ENCODE measurements at regions not wholly inside any gene's neighbourhood (a gene's known extent, or its start where the extent isn't known, plus 50 kb on each side); places are given as distances from the start of the nearest gene placed in this dataset.

DNA sequence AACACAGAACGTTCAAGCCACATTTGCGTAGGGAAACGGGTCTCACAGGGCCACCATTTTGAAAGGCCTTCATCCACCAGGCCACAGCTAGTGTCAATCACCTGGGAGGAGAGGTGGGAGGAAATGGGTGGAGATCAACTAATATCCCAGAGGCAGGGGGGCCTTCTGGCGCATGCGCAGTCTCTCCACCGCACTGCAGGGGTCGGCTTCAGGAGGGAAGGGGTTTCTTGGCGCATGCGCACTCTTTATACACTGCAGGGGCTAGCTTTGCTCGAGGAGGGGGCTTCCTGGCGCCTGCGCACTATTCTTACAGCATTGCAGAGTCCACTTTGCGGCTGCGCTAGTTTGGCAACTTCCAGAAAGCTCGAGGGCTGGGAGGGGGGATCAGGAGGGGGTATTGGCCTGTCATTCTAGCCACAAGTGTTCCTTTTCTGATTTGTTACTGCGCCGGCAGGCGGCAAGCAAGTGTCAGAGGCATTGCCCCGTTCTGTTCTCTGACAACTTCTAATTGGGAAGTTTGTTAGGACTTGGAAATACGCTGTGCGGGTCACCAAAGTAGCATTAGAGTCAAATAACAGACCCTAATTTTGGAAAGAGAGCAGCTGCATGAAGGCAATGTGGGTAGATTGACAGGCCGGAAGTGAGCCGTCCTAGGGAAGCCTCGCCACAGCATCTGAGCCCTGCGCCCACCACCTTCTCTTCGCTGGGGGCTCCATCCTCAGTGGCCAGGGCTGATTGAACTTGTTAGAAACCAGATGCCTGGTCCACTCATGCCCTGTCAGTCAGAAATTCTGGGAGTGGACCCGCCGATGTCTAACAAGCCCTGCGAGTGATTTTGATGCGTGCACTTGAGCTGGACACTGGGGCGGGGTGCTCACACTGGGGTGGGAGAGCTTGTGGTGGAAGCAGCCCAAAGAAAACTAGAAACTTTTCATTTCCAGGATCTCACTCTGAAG lies 173.5 kb upstream of the NDN start:
- TF ChIP-seq GATA3 (IDR thresholded peaks at IDR 0.05; ENCODE audit: low read depth, low read length) (no peak), GATA2 (IDR thresholded peaks at IDR 0.05; ENCODE audit: low read depth, low read length) (no peak)

GRCh38 chr15:23866832-23867231 lies 179.7 kb upstream of the NDN start:
- TF ChIP-seq GATA3 (IDR thresholded peaks at IDR 0.05; ENCODE audit: low read depth, low read length) = no peak
- peak; percentile 29; the same call in 1 of the 2 replicates for TF ChIP-seq GATA2 (IDR thresholded peaks at IDR 0.05; ENCODE audit: low read depth, low read length)

DNA sequence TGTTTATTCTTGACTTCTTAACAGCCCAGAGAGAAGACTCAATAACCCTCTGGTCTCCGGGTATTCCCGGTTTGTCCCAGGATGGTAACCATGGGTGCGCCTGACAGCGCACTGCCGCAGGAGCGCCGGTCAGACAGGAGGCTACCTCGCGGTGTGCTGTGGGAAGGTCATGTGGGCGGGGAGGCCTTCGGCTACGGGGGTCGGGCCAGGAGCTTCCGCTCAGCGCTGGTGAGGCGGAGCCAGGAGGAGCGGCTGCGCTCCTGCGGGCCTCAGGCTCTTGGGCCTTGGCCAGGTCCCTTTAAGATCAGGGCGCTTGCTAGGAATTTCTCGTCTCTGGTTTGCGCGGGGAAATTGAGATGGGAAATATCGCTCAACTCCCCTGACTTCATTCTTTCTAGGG lies 182.3 kb upstream of the NDN start:
- TF ChIP-seq GATA2 (IDR thresholded peaks at IDR 0.05; ENCODE audit: low read depth, low read length) (no peak), GATA3 (IDR thresholded peaks at IDR 0.05; ENCODE audit: low read depth, low read length) (no peak)

DNA sequence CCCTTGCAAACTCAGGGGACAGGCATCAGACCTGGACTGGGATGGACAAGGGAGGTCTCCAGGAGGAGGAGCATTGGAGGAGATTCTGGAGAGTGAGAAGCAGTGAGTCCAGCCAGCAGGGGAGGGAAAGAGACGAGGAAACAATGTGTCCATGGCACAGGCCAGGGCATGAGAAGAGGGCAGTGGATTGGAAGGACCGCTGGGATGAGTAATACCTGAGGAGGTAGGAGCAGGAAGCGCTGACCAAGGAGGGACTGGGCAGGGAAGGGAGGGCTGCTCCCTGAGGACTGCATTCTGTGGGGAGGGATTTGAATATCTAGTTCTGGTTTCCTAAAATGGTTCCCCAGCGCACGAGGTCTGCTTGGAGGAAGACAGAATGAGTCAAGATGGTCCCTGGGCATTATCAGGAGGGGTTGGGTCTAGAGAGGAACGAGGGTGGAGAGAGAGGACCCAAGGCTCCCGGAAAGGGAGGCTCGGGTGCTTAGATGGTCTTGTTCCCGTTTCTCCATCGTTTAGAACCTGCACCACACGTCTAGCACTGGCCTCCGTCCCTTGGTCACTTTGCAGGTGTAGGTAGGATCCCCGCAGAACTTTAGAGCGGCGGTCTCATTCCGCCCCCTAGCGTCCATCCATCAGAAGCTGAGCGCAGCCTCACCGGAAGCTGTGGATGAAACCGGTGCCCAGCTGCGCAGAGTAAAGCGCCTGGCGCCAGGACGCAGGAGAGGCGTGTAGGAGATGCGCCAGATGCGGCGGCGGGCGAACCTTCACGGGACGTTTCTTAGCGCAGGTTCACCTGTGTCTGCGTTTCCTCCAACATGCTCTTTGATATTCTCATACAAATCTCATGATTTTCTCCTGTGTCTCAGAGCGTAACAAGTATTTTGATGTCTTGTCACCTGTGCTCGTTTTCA lies 190.7 kb upstream of the NDN start:
- TF ChIP-seq GATA2 (IDR thresholded peaks at IDR 0.05; ENCODE audit: low read depth, low read length) = no peak
- no peak for TF ChIP-seq GATA3 (IDR thresholded peaks at IDR 0.05; ENCODE audit: low read depth, low read length)

- TF ChIP-seq GATA2 (IDR thresholded peaks at IDR 0.05; ENCODE audit: low read depth, low read length) = no peak
- TF ChIP-seq GATA3 (IDR thresholded peaks at IDR 0.05; ENCODE audit: low read depth, low read length) = no peak
Observed at GRCh38 chr15:23881291-23881690, 194.2 kb upstream of the NDN start.

DNA sequence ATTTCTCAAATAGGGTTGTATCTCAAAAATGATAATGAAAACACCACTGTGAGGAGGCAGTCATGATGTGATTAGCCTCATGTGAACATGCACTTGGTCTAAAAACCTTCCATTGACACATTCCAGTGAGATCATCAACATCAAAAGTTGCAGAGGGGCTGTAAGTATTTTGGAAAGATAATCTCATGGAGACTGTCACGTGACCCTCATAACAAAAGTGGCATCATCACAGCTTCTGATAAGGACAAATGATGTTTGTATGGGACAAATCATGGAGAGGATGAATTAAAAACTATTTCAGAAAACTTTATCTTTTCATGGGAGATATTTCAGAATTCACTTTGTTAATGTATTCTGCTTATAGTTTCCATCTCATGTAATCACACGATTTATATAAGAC lies 203.1 kb upstream of the NDN start:
- TF ChIP-seq GATA2 (IDR thresholded peaks at IDR 0.05; ENCODE audit: low read depth, low read length) (no peak), GATA3 (IDR thresholded peaks at IDR 0.05; ENCODE audit: low read depth, low read length) (no peak)

GRCh38 chr15:23897091-23897490 lies 210.0 kb upstream of the NDN start:
- TF ChIP-seq GATA2 (IDR thresholded peaks at IDR 0.05; ENCODE audit: low read depth, low read length) (no peak), GATA3 (IDR thresholded peaks at IDR 0.05; ENCODE audit: low read depth, low read length) (no peak)

DNA sequence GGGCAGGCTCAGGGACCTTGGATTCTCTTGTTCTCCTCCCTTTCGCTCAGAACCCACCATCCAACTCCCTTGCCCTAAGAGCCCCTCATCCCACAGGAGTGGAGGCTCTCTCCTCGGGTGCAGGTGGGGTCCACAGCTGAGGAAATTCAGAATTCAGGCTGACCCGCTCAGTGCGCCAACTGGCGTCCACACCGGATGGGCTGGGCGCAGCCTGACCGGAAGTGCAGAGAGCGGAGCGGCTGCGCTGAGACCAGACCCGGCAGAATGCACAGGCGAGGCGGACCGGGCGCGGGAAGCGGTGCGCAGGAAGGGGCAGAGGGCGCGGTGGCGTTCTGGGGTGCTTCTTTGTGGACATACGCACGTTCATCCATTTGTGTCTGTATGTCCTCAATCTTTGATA lies 210.4 kb upstream of the NDN start:
- TF ChIP-seq GATA2 (IDR thresholded peaks at IDR 0.05; ENCODE audit: low read depth, low read length) = no peak
- no peak for TF ChIP-seq GATA3 (IDR thresholded peaks at IDR 0.05; ENCODE audit: low read depth, low read length)

DNA sequence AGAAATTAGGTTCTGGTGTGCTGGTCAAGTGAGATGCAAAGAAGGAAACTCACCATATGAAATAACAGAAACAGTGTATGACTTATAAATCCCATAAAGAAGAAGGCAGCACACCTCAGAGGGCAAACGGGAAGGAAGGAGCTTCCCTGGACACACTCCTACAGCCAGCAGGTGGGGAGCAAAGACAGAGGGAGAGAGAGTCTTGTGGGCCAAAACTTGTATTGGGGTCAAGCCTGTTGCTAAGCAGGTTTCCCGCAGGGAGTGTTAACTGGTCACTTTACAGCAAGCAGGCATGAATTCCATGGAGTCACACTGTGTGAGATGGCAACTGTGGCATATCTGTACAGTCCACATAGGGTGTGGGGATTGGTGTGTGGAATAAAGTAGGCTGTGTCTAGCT lies 222.9 kb upstream of the NDN start:
- no peak for TF ChIP-seq GATA3 (IDR thresholded peaks at IDR 0.05; ENCODE audit: low read depth, low read length)
- no peak for TF ChIP-seq GATA2 (IDR thresholded peaks at IDR 0.05; ENCODE audit: low read depth, low read length)

GRCh38 chr15:23912191-23912590 lies 225.1 kb upstream of the NDN start:
- TF ChIP-seq GATA2 (IDR thresholded peaks at IDR 0.05; ENCODE audit: low read depth, low read length) = no peak
- no peak for TF ChIP-seq GATA3 (IDR thresholded peaks at IDR 0.05; ENCODE audit: low read depth, low read length)

DNA sequence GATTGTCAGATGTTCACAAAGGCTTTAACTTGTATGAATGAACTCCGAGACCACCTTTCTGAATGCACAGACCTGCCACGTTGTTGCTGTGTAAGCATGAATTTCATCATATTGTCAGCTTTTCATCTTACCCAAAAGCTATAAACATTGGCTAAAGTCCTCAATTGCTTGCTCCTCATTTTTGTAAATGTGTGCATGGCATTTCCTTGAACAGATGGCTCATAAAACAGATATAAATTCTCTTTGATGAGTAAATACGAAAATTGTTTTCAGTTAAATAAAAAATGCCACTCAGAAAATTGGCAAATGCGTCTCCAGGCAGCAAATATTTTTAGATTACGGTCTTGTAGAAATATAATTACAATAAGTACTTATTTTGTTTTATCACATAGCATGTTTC lies 226.0 kb upstream of the NDN start:
- TF ChIP-seq GATA2 (IDR thresholded peaks at IDR 0.05; ENCODE audit: low read depth, low read length) = no peak
- no peak for TF ChIP-seq GATA3 (IDR thresholded peaks at IDR 0.05; ENCODE audit: low read depth, low read length)

- TF ChIP-seq GATA2 (IDR thresholded peaks at IDR 0.05; ENCODE audit: low read depth, low read length) (no peak), GATA3 (IDR thresholded peaks at IDR 0.05; ENCODE audit: low read depth, low read length) (no peak)
Observed at GRCh38 chr15:23913635-23914034, 226.5 kb upstream of the NDN start.

DNA sequence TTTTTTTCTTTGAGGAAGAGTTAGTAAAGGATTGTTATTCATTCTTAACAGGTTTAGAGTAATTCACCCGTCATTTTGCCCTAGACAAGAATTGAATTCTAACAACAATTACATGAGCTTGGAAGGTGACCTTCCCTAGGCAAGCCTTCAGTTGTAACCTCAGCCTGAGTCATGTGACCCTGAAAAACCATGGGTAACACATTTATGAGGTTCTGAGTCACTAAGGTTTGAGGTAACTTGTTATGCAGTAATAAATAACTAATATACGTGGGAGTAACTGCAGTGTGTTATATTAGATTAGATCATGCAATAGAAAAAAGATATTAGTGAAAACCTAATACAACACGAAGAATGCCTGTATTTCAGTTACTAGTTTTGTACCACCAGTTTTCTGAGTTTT lies 237.6 kb upstream of the NDN start:
- TF ChIP-seq GATA3 (IDR thresholded peaks at IDR 0.05; ENCODE audit: low read depth, low read length) = no peak

DNA sequence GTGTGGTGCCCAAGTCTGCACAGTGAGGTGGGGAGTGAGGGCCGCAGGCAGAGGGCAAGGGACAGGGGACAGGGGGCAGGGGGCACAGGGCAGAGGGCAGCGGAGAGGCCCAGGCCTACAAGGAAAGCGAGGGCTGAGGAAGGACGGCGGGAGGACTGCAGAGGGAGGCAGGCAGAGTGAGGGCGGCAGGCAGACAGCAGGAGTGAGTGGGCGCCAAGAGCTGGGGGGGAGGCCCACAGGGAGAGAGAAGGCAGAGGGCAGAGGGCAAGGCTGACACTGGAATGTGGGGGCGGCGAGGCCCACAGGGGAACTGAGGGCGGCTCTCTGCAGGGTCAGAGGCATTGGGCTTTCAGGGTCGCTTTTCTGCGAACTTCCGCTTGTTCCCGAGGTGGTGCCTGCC lies 267.8 kb upstream of the NDN start:
- TF ChIP-seq GATA3 (IDR thresholded peaks at IDR 0.05; ENCODE audit: low read depth, low read length) (no peak), GATA2 (IDR thresholded peaks at IDR 0.05; ENCODE audit: low read depth, low read length) (no peak)

All from SH-SY5Y (cell line).